GM18517 (cell line): ENCODE measurements at regions not wholly inside any gene's neighbourhood (a gene's known extent, or its start where the extent isn't known, plus 50 kb on each side); places are given as distances from the start of the nearest gene placed in this dataset.

Experiments
- ATAC-seq: cut with Tn5 transposase; IDR thresholded peaks from one replicate; pipeline ENCODE4 v1.9.1; 2021; ENCODE audit warnings: mild to moderate bottlenecking, moderate library complexity; ENCODE audit not compliant: unreplicated experiment

DNA sequence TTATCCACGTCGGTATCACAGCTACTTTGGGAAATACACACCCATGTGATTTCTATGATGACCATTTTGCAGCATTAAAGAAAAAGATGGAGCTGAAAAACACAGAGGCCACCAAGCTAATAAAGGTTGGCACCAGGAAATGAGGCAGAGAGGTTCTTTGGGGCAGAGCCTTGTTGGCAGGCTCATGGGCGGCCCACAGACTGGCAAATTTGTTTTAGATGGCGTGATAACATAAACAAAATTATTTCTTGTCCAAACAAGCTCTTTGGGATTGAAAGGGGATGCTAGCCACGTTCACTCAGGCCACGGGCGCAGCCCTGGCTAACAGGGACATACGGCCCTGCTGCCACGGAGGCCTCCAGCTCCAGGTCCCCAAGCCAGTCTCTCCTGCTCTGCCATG, 135.9 kb upstream of the ZMIZ1 start:
- ATAC-seq, result no peak

DNA sequence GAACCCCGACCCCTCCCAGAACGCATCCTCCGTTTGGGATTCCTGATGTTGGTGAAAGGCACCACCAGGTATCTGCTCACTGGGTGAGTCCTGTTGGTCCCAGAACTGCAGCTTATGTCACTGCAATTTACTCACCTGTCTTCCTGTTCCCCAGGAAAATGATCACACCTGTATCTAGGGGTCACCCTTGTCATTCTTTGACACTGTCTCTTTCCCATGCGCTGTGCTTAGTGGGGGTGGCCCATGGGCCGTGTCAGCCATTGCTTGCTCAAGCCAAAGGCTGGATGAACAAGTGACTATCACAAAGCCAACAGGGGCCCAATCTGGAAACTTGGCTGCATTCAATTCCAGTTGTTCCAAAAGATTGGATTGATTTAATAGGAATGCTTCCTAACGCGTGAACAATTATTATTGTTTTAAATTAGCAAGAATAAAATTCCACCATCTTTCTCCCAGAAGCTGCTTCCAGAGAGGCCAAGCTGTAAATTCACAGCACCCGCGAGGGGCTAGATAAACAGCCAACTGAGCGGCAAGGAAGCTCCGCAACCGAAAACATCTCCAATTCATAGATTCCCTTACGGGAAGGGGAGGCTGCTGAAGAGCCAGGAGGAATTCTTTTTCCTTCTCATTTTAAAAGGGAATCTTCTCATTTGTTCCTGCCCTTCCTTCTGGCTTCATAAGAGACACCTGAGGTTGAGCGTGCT, 134.8 kb upstream of the ZMIZ1 start:
- no peak for ATAC-seq

- ATAC-seq, result no peak
Observed at GRCh38 chr10:78934532-78934898, 134.3 kb upstream of the ZMIZ1 start.

- ATAC-seq, result no peak
Observed at GRCh38 chr10:78934994-78935602, 133.7 kb upstream of the ZMIZ1 start.

- ATAC-seq, result no peak
Observed at GRCh38 chr10:78935697-78936407, 132.9 kb upstream of the ZMIZ1 start.

DNA sequence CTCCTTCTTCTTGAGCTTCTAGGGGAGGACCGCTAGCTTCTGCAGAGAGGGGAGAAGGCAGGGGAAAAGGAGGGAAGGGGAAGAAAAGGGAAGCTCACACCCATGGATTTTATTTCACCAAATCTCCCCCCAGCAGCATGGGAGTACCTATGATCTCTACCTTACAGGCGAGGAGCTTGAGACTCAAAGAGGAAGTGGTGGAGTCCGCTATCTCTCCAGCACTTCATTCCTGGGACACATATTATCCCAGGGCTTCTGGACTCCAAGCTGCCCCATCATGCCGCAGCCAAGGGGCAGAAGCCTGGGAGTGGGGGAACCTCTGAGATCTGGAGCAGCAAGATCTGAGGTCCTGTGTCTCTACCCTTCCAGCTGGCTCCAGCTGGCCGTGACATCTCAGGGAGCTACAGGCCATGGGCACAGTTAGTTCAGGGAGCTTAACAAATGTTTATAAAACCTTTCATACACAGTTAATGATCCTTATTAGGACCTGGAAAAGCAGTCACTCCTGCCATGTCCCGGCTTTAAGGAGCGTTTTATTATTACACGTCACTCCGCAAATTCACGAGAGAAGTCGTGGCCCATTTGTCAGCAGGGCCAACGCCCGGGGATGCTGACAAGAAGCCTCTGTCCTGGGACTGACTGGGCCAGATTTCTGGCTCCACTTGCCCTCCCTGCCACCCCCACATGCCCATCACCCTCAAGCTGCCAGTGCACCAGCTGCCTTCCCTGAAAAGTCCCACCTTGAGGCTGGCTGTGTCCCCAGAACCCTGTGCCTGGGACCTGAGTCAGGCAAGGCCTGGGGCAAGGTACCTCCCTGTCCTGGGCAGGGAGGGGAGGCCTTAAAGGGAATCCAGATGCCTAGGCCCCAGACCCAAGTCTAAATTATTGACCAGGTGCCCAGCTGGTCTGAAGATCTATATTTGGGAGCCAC, 132.1 kb upstream of the ZMIZ1 start:
- no peak for ATAC-seq

GRCh38 chr10:78937393-78937792, 131.4 kb upstream of the ZMIZ1 start:
- no peak for ATAC-seq

DNA sequence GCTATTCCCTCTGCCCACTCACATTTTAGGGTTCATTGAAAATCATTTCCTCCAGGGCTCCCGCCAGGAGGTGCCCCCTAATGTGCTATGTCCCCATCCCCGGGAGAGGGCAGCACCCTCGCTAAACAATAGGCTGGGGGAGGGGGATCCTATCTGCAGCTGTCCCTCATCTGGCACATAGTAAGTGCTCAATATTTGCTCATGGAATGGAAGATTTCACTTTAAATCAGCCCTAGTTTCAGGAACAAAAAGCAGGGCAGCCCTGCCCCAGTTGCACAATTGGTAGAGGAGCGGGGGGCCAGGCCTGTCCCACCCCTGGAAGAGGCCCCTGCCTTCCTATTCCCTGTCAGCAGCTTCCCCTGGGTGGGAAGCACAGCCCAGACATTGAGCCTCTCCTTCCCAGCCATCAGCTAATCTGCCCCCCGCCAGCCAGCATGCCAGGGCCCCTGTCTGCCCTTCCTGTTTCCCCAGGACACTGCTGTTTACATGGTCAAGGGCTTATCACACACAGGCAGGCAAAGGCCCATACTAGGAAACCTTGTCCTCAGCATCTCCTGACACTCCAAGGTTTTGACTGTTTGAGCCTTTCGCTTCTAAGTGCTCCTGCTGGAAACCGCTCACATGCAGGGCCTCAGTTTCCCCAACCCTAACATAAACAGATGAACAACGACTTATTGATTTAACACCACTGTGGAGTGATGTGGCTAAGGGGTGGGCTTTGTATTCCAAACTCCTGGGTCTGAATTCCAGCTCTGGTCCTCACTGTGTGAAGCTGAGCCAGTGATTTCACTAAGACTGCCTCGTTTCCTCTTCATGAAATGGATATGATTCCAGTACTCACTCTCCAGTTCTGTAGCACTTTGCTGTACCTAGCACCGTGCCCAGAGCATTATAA, 130.7 kb upstream of the ZMIZ1 start:
- no peak for ATAC-seq

DNA sequence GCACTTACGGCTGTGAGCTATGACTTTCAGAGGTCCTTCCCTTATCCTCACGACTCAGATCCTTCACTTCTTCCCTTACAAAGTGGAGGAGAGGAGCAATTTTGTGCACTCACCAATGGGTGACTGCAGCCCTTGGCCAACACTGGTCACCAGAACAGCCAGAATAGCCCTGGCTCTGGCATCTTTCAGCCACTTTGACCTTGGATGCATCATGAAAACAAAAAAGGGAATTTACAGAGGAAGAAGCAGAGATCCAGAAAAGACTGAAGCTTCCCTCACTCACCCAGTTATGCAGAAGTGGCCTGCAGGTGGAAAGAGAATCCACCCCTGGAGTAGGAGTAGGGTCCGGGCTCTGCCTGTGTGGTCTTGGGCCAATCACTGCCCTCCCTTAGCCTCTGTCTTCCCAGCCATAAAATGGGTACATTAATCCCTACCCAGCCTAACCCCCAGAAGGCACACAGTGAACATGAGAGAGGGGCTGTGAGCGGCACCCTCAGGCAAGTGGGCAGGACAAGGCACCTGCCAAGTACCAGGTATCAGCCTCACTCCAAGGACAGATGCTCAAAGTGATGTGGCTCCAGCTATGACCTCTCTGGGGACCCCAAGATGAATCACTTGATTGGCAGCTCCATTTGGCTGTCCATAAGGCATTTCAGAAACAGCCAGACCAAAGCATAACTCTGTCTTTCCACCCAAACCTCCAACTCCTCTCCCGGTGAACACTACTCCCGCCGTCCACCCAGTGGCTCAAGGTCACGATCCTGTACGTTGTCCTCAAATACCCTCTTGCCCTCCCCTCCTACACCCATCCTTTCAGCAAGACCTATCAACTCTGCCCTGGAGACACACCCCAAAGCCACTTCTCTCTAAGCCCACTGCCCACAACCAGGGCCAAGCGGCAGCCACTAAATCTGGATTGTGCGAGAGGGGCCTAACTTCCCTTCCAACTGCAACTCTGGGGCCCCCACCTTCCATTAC, 129.8 kb upstream of the ZMIZ1 start:
- ATAC-seq, result no peak

GRCh38 chr10:78942091-78942501, 126.7 kb upstream of the ZMIZ1 start:
- ATAC-seq, result no peak

DNA sequence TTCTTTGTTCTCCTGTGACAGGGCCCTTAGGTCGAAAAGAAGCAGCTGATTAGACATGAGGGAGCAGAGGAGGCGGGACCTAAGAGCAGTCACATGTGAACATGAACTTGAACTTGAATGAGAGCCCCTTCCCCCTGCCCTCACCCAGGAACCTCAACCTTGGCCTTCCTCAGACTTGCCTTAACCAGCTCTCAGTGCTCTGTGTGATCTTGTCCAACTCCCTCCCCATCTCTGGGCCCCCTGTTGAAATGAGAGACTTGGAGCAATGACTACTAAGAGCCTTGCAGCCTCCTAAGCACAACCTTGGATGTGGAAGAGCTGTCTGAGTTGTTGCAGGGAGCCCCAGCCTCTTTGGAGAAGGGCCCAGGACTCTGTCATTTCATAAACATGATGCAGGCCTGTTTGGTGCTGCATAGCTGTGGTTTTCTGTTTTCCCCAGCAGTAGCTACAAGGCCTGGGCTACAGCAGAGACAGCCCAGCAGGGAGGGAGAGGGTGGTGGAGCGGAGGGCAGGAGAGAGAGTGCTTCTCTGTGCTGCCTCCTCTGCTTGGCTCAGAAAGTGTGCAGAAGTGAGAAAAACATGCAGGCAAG, 123.9 kb upstream of the ZMIZ1 start:
- no peak for ATAC-seq

DNA sequence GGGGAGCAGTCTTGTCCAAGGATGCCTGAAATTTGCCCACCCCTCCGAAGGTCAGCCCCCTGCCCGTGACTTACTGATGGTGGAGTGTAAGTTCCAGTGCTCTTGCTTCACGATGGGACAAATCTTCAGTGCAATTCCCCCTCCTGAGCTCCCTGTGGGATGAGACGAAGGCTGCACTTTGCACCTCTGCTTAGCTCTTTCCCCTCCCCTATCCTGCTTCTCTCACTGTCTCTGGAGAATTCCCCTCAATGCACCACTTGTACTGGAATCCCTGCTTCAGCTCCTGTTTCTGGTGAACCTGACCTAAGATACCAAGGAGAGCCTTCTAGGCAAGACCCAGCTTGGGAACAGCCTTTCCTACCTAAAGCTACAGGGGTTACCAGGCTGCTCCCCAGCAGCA, 122.9 kb upstream of the ZMIZ1 start:
- no peak for ATAC-seq

DNA sequence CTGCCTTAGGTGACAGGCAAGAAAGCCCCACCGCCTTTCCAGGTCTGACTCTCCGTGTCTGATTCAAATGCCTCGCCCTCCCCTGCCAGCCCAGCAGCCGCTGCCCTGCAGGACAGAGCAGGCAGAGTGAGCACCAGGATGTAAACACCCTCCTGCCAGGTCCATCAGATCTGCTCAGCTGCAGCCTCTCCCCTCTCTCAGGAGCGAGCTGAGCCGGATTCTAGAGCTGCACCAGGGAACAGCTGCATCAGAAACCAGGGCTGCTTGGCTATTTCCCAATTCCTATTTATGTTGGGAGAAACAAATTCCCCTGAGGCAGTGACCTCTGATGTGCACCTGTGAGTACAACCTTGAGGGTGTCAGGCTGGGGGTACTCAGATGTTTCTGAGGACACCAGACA, 121.5 kb upstream of the ZMIZ1 start:
- ATAC-seq, result no peak

DNA sequence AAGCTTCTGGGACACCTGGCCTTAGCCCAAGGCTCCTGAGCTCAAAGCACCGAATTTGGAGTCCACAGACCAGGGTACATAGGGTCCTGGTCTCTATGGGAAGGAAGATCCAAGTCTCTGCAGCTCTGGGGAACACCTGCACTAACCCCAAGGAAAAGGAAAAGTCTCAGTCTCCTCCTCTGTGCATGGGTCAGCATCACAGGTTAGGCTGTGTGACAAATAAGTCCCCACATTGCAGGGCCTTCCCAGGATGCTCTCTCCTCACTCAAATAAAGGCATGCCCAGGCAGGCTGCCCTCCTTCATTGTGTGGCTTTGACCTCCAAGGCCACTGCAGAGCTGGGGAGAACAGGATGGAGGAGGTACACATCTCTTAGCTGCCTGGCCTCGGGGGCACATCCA, 121.0 kb upstream of the ZMIZ1 start:
- ATAC-seq, result no peak

GRCh38 chr10:78948621-78949030, 120.1 kb upstream of the ZMIZ1 start:
- ATAC-seq, result no peak

DNA sequence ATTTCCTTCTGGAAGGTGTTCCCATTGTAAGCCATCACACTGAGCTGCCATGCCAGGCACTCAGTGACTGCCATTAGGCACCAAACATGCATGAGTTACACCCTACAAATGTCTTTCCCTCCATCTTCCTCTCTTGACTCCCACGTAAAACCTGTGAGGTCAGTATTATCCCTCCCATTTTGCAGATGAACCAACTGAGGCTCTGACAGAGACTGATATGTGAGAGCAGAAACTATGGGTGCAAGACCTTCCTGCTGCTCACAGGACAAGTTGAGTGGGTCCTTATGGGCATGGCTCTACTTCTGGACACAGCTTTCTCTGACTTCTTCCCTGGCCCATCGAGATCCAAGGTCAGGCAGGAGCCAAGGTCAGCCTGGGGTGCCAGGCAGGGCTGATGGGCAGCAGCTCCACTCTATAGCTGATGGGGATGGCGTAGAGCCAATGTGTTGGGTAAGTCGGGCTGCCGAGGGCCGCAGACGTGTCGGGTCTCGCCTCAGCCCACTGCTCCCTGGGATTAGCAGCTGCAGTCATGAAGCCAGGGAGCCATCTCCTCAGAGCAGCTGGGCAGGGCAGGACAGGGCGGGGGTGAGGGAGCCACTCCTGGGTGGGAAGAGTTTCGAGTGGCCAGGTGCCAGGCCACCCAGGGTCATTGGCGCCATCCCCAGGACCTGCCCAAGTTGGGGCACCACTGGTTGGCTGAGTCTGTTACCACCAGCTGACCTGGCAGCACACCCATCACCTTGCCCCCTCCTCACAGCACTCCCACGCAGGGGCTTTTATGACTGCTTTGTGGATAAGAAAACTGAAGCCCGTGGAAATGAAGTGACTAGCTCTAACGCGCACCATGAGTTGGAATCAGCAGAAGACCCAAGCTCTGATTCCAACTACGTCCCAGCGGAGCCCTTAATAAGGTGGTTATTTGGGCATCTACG, 117.8 kb upstream of the ZMIZ1 start:
- no peak for ATAC-seq

DNA sequence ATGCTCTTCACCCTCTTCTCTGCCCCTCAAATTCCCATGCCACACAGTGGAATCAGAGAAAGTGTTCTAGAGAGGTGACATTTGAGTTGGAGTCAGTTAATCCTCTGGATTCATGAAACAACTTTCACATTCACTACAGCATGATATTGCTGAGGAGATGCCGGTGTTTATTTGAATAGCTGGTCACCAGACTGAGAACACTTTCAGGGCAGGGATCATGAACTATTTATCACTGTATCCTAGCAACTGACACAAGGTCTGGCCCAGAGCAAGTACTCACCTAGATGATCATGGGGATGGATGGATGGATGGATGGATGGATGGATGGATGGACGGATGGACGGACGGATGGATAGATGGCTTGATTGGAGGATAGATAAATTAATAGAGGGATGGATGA, 116.7 kb upstream of the ZMIZ1 start:
- ATAC-seq, result no peak

DNA sequence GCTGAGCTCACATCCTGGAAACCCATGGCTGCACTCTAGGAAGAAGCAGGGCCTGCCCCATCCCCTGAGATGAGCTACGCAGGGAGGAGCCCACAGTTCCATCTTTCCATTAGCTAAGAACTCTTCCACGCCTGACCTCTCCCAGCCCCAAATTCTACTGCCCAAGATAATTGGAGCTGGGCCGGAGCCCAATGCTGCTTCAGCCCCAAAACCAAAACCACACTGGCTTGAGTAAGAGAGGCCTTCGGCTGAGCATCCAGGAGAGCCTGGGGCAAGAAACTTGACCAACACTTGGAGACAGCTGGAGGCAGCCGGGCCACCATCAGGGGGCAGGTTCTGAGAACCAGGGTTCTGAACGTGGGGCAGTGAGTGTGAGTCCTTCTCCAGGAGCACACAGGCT, 116.1 kb upstream of the ZMIZ1 start:
- no peak for ATAC-seq
